Activated CD4-positive, CD25-positive, alpha-beta regulatory T cell treated with anti-CD3 and anti-CD28 coated beads, Interleukin-2, amount 50 U/mL, for 72 hours (primary cell): ENCODE measurements at regions not wholly inside any gene's neighbourhood (a gene's known extent, or its start where the extent isn't known, plus 50 kb on each side); places are given as distances from the start of the nearest gene placed in this dataset.
"Not testable (repeated sequence)": the region's sequence is repeated elsewhere in the genome, so short reads cannot be mapped to it uniquely, and the experiment has no call there.

ENCODE experiments used
- DNase-seq: peaks from one replicate; pipeline ENCODE4 v3.0.0; 2021

- DNase-seq: no peak
Measured at GRCh38 chr2:17184512-17184911, 333.7 kb downstream of the RAD51AP2 start.

- DNase-seq: no peak
Measured at GRCh38 chr2:17182399-17182798, 335.8 kb downstream of the RAD51AP2 start.

- DNase-seq: no peak
Measured at GRCh38 chr2:17181051-17181752, 337.0 kb downstream of the RAD51AP2 start.

GRCh38 chr2:17179145-17179808, 339.0 kb downstream of the RAD51AP2 start:
- DNase-seq: no peak

- no peak for DNase-seq
Measured at GRCh38 chr2:17177088-17177487, 341.2 kb downstream of the RAD51AP2 start.

GRCh38 chr2:17171446-17172049, 346.7 kb downstream of the RAD51AP2 start:
- no peak for DNase-seq

- no peak for DNase-seq
Measured at GRCh38 chr2:17166506-17166905, 351.7 kb downstream of the RAD51AP2 start.

- DNase-seq: no peak
Measured at GRCh38 chr2:17164550-17164949, 353.7 kb downstream of the RAD51AP2 start.

GRCh38 chr2:17163638-17164037, 354.6 kb downstream of the RAD51AP2 start:
- DNase-seq: no peak

- DNase-seq: no peak
Measured at GRCh38 chr2:17162713-17163112, 355.5 kb downstream of the RAD51AP2 start.

GRCh38 chr2:17160594-17160993, 357.6 kb downstream of the RAD51AP2 start:
- no peak for DNase-seq

GRCh38 chr2:17156086-17156485, 362.2 kb downstream of the RAD51AP2 start:
- DNase-seq: no peak

GRCh38 chr2:17149945-17150344, 368.3 kb downstream of the RAD51AP2 start:
- DNase-seq: no peak

GRCh38 chr2:17148407-17149145, 369.7 kb downstream of the RAD51AP2 start:
- no peak for DNase-seq

GRCh38 chr2:17146358-17146757, 371.9 kb downstream of the RAD51AP2 start:
- DNase-seq: no peak

- DNase-seq: no peak
Measured at GRCh38 chr2:17136877-17137276, 381.4 kb downstream of the RAD51AP2 start.

GRCh38 chr2:17136231-17136630, 382.0 kb downstream of the RAD51AP2 start:
- DNase-seq: no peak

- DNase-seq: no peak
Measured at GRCh38 chr2:17135619-17136018, 382.6 kb downstream of the RAD51AP2 start.

GRCh38 chr2:17133052-17133671, 385.1 kb downstream of the RAD51AP2 start:
- DNase-seq: no peak

GRCh38 chr2:17130627-17131026, 387.6 kb downstream of the RAD51AP2 start:
- DNase-seq: not testable (repeated sequence)

GRCh38 chr2:17125989-17126620, 392.1 kb downstream of the RAD51AP2 start:
- DNase-seq: no peak

- DNase-seq: no peak
Measured at GRCh38 chr2:17124575-17125318, 393.5 kb downstream of the RAD51AP2 start.
